Stimulated activated naive CD8-positive, alpha-beta T cell treated with anti-CD3 and anti-CD28 coated beads, Interleukin-15, amount 100 ng/mL, for 72 hours (primary cell): ENCODE measurements at regions not wholly inside any gene's neighbourhood (a gene's known extent, or its start where the extent isn't known, plus 50 kb on each side); places are given as distances from the start of the nearest gene placed in this dataset.

Experiments used
- ATAC-seq: fragments of 150-1000 bp; cut with Tn5 transposase; 2 replicates; pipeline ENCODE4 v1.10.0; 2021; ENCODE audit warnings: mild to moderate bottlenecking, moderate library complexity
- DNase-seq, 2 donors: peaks; one replicate each; pipeline ENCODE4 v3.0.0; 2021 to 2022
- H3K27ac Mint-ChIP-seq, 2 donors: one replicate each; pipeline ENCODE4 v1.8.0; 2022; ENCODE audit warnings: mild to moderate bottlenecking in 2 of 2, mixed read lengths in 2 of 2, moderate library complexity in 2 of 2
- H3K27me3 Mint-ChIP-seq: one replicate; pipeline ENCODE4 v1.8.0; 2022; ENCODE audit warnings: mixed read lengths
- H3K4me1 Mint-ChIP-seq: one replicate; pipeline ENCODE4 v1.8.0; 2022; ENCODE audit warnings: mild to moderate bottlenecking, mixed read lengths
- H3K4me3 Mint-ChIP-seq, 2 donors: one replicate each; pipeline ENCODE4 v1.8.0; 2022; ENCODE audit warnings: mild to moderate bottlenecking in 2 of 2, mixed read lengths in 2 of 2, moderate library complexity in 1 of 2
- H3K9me3 Mint-ChIP-seq, 2 donors: one replicate each; pipeline ENCODE4 v1.8.0; 2022; ENCODE audit warnings: mixed read lengths in 2 of 2

- DNase-seq (no peak), ATAC-seq (no peak)
- H3K27ac Mint-ChIP-seq, result no peak overlapping the region
- peaks cover 0 to 4% of the 10 kb centered on the region in 2 donors for H3K9me3 Mint-ChIP-seq
- no peak overlapping the region for H3K4me3 Mint-ChIP-seq
- H3K27me3 Mint-ChIP-seq, result no peaks in the 10 kb centered on the region
- no peaks in the 10 kb centered on the region for H3K4me1 Mint-ChIP-seq
Measured at GRCh38 chr3:146801492-146801891, 196.3 kb upstream of the PLSCR5 start.

GRCh38 chr3:146800484-146800883 lies 195.3 kb upstream of the PLSCR5 start:
- Mint-ChIP-seq H3K4me1 (no peaks in the 10 kb centered on the region), H3K9me3 (peaks cover 0 to 4% of the 10 kb centered on the region in 2 donors), H3K27me3 (no peaks in the 10 kb centered on the region), H3K27ac (no peak overlapping the region), H3K4me3 (no peak overlapping the region)
- DNase-seq (no peak), ATAC-seq (no peak)

GRCh38 chr3:146796078-146796477 lies 190.9 kb upstream of the PLSCR5 start:
- Mint-ChIP-seq H3K4me1 (no peaks in the 10 kb centered on the region), H3K27ac (no peak overlapping the region), H3K9me3 (peaks cover 0 to 4% of the 10 kb centered on the region in 2 donors), H3K27me3 (no peaks in the 10 kb centered on the region), H3K4me3 (no peak overlapping the region)
- ATAC-seq (no peak), DNase-seq (no peak)

GRCh38 chr3:146783446-146783845 lies 178.3 kb upstream of the PLSCR5 start:
- H3K9me3 Mint-ChIP-seq, result peaks cover 0 to 6% of the 10 kb centered on the region in 2 donors
- H3K27ac Mint-ChIP-seq, result no peak overlapping the region
- ATAC-seq (no peak), DNase-seq (no peak)
- H3K4me1 Mint-ChIP-seq, result no peaks in the 10 kb centered on the region
- H3K4me3 Mint-ChIP-seq, result no peak overlapping the region
- no peaks in the 10 kb centered on the region for H3K27me3 Mint-ChIP-seq

GRCh38 chr3:146781606-146782005 lies 176.5 kb upstream of the PLSCR5 start:
- H3K27ac Mint-ChIP-seq, result no peak overlapping the region
- H3K4me1 Mint-ChIP-seq, result no peaks in the 10 kb centered on the region
- peaks cover 0 to 3% of the 10 kb centered on the region in 2 donors for H3K9me3 Mint-ChIP-seq
- no peak overlapping the region for H3K4me3 Mint-ChIP-seq
- no peaks in the 10 kb centered on the region for H3K27me3 Mint-ChIP-seq
- ATAC-seq (no peak), DNase-seq (no peak)

- ATAC-seq, result no peak
- no peaks in the 10 kb centered on the region for H3K27me3 Mint-ChIP-seq
- DNase-seq, result no peak
- H3K27ac Mint-ChIP-seq, result no peak overlapping the region
- no peaks in the 10 kb centered on the region for H3K9me3 Mint-ChIP-seq
- H3K4me1 Mint-ChIP-seq, result no peaks in the 10 kb centered on the region
- H3K4me3 Mint-ChIP-seq, result no peak overlapping the region
Measured at GRCh38 chr3:146781059-146781458, 175.9 kb upstream of the PLSCR5 start.

GRCh38 chr3:146780251-146780650 lies 175.1 kb upstream of the PLSCR5 start:
- H3K4me3 Mint-ChIP-seq, result no peak overlapping the region
- H3K4me1 Mint-ChIP-seq, result no peaks in the 10 kb centered on the region
- no peaks in the 10 kb centered on the region for H3K9me3 Mint-ChIP-seq
- ATAC-seq, result no peak
- H3K27me3 Mint-ChIP-seq, result no peaks in the 10 kb centered on the region
- DNase-seq, result no peak
- no peak overlapping the region for H3K27ac Mint-ChIP-seq

- H3K4me1 Mint-ChIP-seq, result no peaks in the 10 kb centered on the region
- no peaks in the 10 kb centered on the region for H3K27me3 Mint-ChIP-seq
- no peak overlapping the region for H3K4me3 Mint-ChIP-seq
- no peaks in the 10 kb centered on the region for H3K9me3 Mint-ChIP-seq
- ATAC-seq (no peak), DNase-seq (no peak)
- H3K27ac Mint-ChIP-seq, result no peak overlapping the region
Measured at GRCh38 chr3:146777941-146778340, 172.8 kb upstream of the PLSCR5 start.

GRCh38 chr3:146772211-146772743 lies 167.1 kb upstream of the PLSCR5 start:
- Mint-ChIP-seq H3K9me3 (no peaks in the 10 kb centered on the region), H3K4me1 (no peaks in the 10 kb centered on the region)

GRCh38 chr3:146770881-146771280 lies 165.7 kb upstream of the PLSCR5 start:
- no peaks in the 10 kb centered on the region for H3K4me1 Mint-ChIP-seq
- H3K9me3 Mint-ChIP-seq, result no peaks in the 10 kb centered on the region
- no peaks in the 10 kb centered on the region for H3K27me3 Mint-ChIP-seq
- ATAC-seq, result no peak
- H3K4me3 Mint-ChIP-seq, result no peak overlapping the region
- no peak overlapping the region for H3K27ac Mint-ChIP-seq
- DNase-seq, result no peak

More at GRCh38 chr3:146772211-146772743, 167.1 kb upstream of the PLSCR5 start:
- DNase-seq (no peak), ATAC-seq (no peak)
- no peak overlapping the region for H3K4me3 Mint-ChIP-seq
- no peak overlapping the region for H3K27ac Mint-ChIP-seq
- no peaks in the 10 kb centered on the region for H3K27me3 Mint-ChIP-seq

- no peaks in the 10 kb centered on the region for H3K9me3 Mint-ChIP-seq
- no peak for DNase-seq
- H3K27me3 Mint-ChIP-seq, result no peaks in the 10 kb centered on the region
Measured at GRCh38 chr3:146770301-146770700, 165.2 kb upstream of the PLSCR5 start.

GRCh38 chr3:146757759-146758158 lies 152.6 kb upstream of the PLSCR5 start:
- ATAC-seq (no peak), DNase-seq (no peak)
- no peaks in the 10 kb centered on the region for H3K4me1 Mint-ChIP-seq
- H3K27me3 Mint-ChIP-seq, result no peaks in the 10 kb centered on the region
- no peak overlapping the region for H3K4me3 Mint-ChIP-seq
- peaks cover 5 to 11% of the 10 kb centered on the region in 2 donors for H3K9me3 Mint-ChIP-seq
- H3K27ac Mint-ChIP-seq, result no peak overlapping the region

More at GRCh38 chr3:146770301-146770700, 165.2 kb upstream of the PLSCR5 start:
- H3K27ac Mint-ChIP-seq, result no peak overlapping the region
- H3K4me3 Mint-ChIP-seq, result no peak overlapping the region
- no peak for ATAC-seq
- no peaks in the 10 kb centered on the region for H3K4me1 Mint-ChIP-seq

- no peak overlapping the region for H3K4me3 Mint-ChIP-seq
- no peak for ATAC-seq
- no peak overlapping the region for H3K27ac Mint-ChIP-seq
- no peaks in the 10 kb centered on the region for H3K27me3 Mint-ChIP-seq
- peaks cover 10 to 32% of the 10 kb centered on the region in 2 donors for H3K9me3 Mint-ChIP-seq
- DNase-seq, result no peak
- H3K4me1 Mint-ChIP-seq, result no peaks in the 10 kb centered on the region
Measured at GRCh38 chr3:146750196-146750595, 145.1 kb upstream of the PLSCR5 start.

GRCh38 chr3:146747928-146748327 lies 142.8 kb upstream of the PLSCR5 start:
- H3K27ac Mint-ChIP-seq, result no peak overlapping the region
- ATAC-seq, result peak; percentile 39
- DNase-seq, result no peak
- H3K4me1 Mint-ChIP-seq, result no peaks in the 10 kb centered on the region
- H3K27me3 Mint-ChIP-seq, result no peaks in the 10 kb centered on the region
- no peak overlapping the region for H3K4me3 Mint-ChIP-seq
- peaks cover 10 to 27% of the 10 kb centered on the region in 2 donors for H3K9me3 Mint-ChIP-seq

- H3K4me3 Mint-ChIP-seq, result no peak overlapping the region
- no peak for ATAC-seq
- H3K27me3 Mint-ChIP-seq, result no peaks in the 10 kb centered on the region
- H3K27ac Mint-ChIP-seq, result no peak overlapping the region
- H3K4me1 Mint-ChIP-seq, result no peaks in the 10 kb centered on the region
- peaks cover 10 to 18% of the 10 kb centered on the region in 2 donors for H3K9me3 Mint-ChIP-seq
- no peak for DNase-seq
Measured at GRCh38 chr3:146747051-146747450, 141.9 kb upstream of the PLSCR5 start.

GRCh38 chr3:146746190-146746589 lies 141.0 kb upstream of the PLSCR5 start:
- no peak for ATAC-seq
- peaks cover 5 to 11% of the 10 kb centered on the region in 2 donors for H3K9me3 Mint-ChIP-seq
- H3K27ac Mint-ChIP-seq, result no peak overlapping the region
- H3K4me3 Mint-ChIP-seq, result no peak overlapping the region
- no peaks in the 10 kb centered on the region for H3K4me1 Mint-ChIP-seq
- no peaks in the 10 kb centered on the region for H3K27me3 Mint-ChIP-seq
- DNase-seq, result no peak

GRCh38 chr3:146739203-146739671 lies 134.1 kb upstream of the PLSCR5 start:
- Mint-ChIP-seq H3K4me3 (no peak overlapping the region), H3K9me3 (peaks cover 7 to 10% of the 10 kb centered on the region in 2 donors), H3K27me3 (no peaks in the 10 kb centered on the region), H3K27ac (no peak overlapping the region), H3K4me1 (no peaks in the 10 kb centered on the region)
- DNase-seq (peak in 1 of 2 donors; percentile 53), ATAC-seq (peak; percentile 96)
